ENCODE measurements at regions not wholly inside any gene's neighbourhood (a gene's known extent, or its start where the extent isn't known, plus 50 kb on each side); places are given as distances from the start of the nearest gene placed in this dataset.
"Not testable (repeated sequence)": the region's sequence is repeated elsewhere in the genome, so short reads cannot be mapped to it uniquely, and the experiment has no call there.

- H3K27ac ChIP-seq (ENCODE audit: low read depth): no peak overlapping the region
- Mint-ChIP-seq H3K4me3 (no peak overlapping the region), H3K36me3 (ENCODE audit: low read depth) (no peaks in the 10 kb centered on the region), H3K9me3 (peaks cover 7% of the 10 kb centered on the region), H3K27ac (no peak overlapping the region), H3K4me1 (no peaks in the 10 kb centered on the region), H3K27me3 (ENCODE audit: insufficient read depth, low read depth, poor library complexity) (no peaks in the 10 kb centered on the region)
- H3K4me3 ChIP-seq: no peak overlapping the region
- TF ChIP-seq ZNF114 (CRISPR knock-in tag; IDR thresholded peaks at IDR 0.05): no peak
- no peak for TF ChIP-seq EZH2 (IDR thresholded peaks at IDR 0.05; ENCODE audit: low read depth, unreplicated experiment)
- TF ChIP-seq, protein P1, sequence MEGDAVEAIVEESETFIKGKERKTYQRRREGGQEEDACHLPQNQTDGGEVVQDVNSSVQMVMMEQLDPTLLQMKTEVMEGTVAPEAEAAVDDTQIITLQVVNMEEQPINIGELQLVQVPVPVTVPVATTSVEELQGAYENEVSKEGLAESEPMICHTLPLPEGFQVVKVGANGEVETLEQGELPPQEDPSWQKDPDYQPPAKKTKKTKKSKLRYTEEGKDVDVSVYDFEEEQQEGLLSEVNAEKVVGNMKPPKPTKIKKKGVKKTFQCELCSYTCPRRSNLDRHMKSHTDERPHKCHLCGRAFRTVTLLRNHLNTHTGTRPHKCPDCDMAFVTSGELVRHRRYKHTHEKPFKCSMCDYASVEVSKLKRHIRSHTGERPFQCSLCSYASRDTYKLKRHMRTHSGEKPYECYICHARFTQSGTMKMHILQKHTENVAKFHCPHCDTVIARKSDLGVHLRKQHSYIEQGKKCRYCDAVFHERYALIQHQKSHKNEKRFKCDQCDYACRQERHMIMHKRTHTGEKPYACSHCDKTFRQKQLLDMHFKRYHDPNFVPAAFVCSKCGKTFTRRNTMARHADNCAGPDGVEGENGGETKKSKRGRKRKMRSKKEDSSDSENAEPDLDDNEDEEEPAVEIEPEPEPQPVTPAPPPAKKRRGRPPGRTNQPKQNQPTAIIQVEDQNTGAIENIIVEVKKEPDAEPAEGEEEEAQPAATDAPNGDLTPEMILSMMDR (conservative IDR thresholded peaks at IDR 0.05; ENCODE audit: low read depth in 2 of 2): no peak
- no peak for TF ChIP-seq NANOG (IDR thresholded peaks at IDR 0.05; ENCODE audit: borderline replicate concordance)
- TF ChIP-seq, protein P2, sequence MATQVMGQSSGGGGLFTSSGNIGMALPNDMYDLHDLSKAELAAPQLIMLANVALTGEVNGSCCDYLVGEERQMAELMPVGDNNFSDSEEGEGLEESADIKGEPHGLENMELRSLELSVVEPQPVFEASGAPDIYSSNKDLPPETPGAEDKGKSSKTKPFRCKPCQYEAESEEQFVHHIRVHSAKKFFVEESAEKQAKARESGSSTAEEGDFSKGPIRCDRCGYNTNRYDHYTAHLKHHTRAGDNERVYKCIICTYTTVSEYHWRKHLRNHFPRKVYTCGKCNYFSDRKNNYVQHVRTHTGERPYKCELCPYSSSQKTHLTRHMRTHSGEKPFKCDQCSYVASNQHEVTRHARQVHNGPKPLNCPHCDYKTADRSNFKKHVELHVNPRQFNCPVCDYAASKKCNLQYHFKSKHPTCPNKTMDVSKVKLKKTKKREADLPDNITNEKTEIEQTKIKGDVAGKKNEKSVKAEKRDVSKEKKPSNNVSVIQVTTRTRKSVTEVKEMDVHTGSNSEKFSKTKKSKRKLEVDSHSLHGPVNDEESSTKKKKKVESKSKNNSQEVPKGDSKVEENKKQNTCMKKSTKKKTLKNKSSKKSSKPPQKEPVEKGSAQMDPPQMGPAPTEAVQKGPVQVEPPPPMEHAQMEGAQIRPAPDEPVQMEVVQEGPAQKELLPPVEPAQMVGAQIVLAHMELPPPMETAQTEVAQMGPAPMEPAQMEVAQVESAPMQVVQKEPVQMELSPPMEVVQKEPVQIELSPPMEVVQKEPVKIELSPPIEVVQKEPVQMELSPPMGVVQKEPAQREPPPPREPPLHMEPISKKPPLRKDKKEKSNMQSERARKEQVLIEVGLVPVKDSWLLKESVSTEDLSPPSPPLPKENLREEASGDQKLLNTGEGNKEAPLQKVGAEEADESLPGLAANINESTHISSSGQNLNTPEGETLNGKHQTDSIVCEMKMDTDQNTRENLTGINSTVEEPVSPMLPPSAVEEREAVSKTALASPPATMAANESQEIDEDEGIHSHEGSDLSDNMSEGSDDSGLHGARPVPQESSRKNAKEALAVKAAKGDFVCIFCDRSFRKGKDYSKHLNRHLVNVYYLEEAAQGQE (IDR thresholded peaks at IDR 0.05; ENCODE audit: unreplicated experiment): no peak
- TF ChIP-seq JUNB (IDR thresholded peaks at IDR 0.05; ENCODE audit: unreplicated experiment): no peak
- TF ChIP-seq POLR2AphosphoS5 (IDR thresholded peaks at IDR 0.05; ENCODE audit: low read depth): no peak
- no peak for TF ChIP-seq ZNF331 (CRISPR knock-in tag; IDR thresholded peaks at IDR 0.05; ENCODE audit: low read depth)
- no peaks in the 10 kb centered on the region for H3K9me2 ChIP-seq (ENCODE audit: insufficient read depth)
- H3K27me3 ChIP-seq (ENCODE audit: insufficient read depth): no peaks in the 10 kb centered on the region
- H3F3A ChIP-seq (replicated peaks; ENCODE audit: low read depth): no peaks in the 10 kb centered on the region
- 0 out of 2 replicates have a peak overlapping the region, but pooled peaks have one; percentile 2 for H2AFZ ChIP-seq
- no peaks in the 10 kb centered on the region for H3K36me3 ChIP-seq (ENCODE audit: insufficient read depth)
- H3K4me1 ChIP-seq (ENCODE audit: insufficient read depth): no peaks in the 10 kb centered on the region
- no peaks in the 10 kb centered on the region for H3K79me2 ChIP-seq (replicated peaks; ENCODE audit: insufficient read depth)
- H4K20me1 ChIP-seq (replicated peaks; ENCODE audit: insufficient read depth): no peaks in the 10 kb centered on the region
- ATAC-seq: no peak
- no peak for DNase-seq (ENCODE audit: low spot score)
- no peak overlapping the region for H3K4me2 ChIP-seq
Observed at GRCh38 chr1:108357802-108358201, 92.3 kb upstream of the NBPF6 start.

DNA sequence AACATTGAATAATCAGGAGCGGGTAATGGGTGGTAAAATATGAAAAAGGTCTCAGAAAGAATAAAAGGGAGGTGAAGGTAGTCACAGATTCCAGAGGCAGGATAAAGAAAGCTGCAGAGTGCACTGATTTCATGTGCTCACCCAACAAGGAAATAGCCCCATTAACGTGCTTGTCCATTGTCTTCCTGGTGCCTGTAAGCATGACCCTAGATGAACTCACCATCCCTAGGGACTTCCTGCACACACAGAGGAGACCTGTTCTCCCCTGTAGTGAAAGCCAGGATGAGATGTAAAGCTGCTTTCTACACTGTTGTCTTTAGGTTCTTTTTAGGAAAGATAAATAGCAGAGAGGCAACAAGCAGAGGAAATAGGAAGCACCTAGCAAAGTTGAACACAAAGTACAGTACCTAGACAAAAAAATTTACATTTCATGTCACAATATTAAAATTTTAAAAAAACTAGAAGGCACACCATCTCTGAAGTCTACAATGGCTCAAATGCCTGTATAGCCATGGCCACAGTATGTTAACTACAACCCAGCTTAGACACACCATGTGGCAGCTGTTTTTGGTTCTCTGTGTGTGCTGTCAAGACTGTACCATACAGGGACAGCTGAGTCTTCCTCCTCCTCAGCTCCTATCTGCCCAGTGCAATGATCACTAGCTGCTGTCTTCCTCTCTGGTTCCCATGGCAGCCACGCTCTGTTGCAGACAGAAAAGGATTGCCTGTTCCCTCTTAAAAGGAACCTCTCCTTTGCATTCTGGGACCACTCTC is 69.9 kb upstream of the NBPF6 start:
- not testable (repeated sequence) for H3K4me3 ChIP-seq; H3F3A ChIP-seq (replicated peaks; ENCODE audit: low read depth); H3K27me3 ChIP-seq (ENCODE audit: insufficient read depth); H3K4me2 ChIP-seq; H2AFZ ChIP-seq; H3K4me1 ChIP-seq (ENCODE audit: insufficient read depth); ATAC-seq; H3K36me3 Mint-ChIP-seq (ENCODE audit: low read depth); H3K36me3 ChIP-seq (ENCODE audit: insufficient read depth); H3K27ac Mint-ChIP-seq; H3K4me1 Mint-ChIP-seq; H3K9me2 ChIP-seq (ENCODE audit: insufficient read depth); H3K9me3 Mint-ChIP-seq; H3K27me3 Mint-ChIP-seq (ENCODE audit: insufficient read depth, low read depth, poor library complexity); H3K4me3 Mint-ChIP-seq; DNase-seq (ENCODE audit: low spot score); H3K27ac ChIP-seq (ENCODE audit: low read depth); H3K79me2 ChIP-seq (replicated peaks; ENCODE audit: insufficient read depth); H4K20me1 ChIP-seq (replicated peaks; ENCODE audit: insufficient read depth)
